OCI-LY7 (cell line): ENCODE measurements at regions not wholly inside any gene's neighbourhood (a gene's known extent, or its start where the extent isn't known, plus 50 kb on each side); places are given as distances from the start of the nearest gene placed in this dataset.
"Not testable (repeated sequence)": the region's sequence is repeated elsewhere in the genome, so short reads cannot be mapped to it uniquely, and the experiment has no call there.

Experiments used
- CTCF ChIP-seq: fragments of 200-600 bp; sonication (generic); conservative IDR thresholded peaks from 2 replicates; pipeline ENCODE4 v1.5.1; 2014; ENCODE audit warnings: mild to moderate bottlenecking, antibody characterized with exemption, low read length, moderate library complexity, mixed read lengths
- EZH2phosphoT487 ChIP-seq: fragments of 200-600 bp; sonication (generic); IDR thresholded peaks from 2 replicates; pipeline ENCODE4 v1.6.1; 2018; ENCODE audit warnings: low read depth, borderline replicate concordance, mild to moderate bottlenecking, mixed run types, antibody characterized with exemption, low read length, moderate library complexity, mixed read lengths

- TF ChIP-seq CTCF, EZH2phosphoT487: not testable (repeated sequence)
These were observed 370.7 kb downstream of the LRRIQ3 start for GRCh38 chr1:73827283-73827682.
